ENCODE measurements at regions not wholly inside any gene's neighbourhood (a gene's known extent, or its start where the extent isn't known, plus 50 kb on each side); places are given as distances from the start of the nearest gene placed in this dataset.

DNA sequence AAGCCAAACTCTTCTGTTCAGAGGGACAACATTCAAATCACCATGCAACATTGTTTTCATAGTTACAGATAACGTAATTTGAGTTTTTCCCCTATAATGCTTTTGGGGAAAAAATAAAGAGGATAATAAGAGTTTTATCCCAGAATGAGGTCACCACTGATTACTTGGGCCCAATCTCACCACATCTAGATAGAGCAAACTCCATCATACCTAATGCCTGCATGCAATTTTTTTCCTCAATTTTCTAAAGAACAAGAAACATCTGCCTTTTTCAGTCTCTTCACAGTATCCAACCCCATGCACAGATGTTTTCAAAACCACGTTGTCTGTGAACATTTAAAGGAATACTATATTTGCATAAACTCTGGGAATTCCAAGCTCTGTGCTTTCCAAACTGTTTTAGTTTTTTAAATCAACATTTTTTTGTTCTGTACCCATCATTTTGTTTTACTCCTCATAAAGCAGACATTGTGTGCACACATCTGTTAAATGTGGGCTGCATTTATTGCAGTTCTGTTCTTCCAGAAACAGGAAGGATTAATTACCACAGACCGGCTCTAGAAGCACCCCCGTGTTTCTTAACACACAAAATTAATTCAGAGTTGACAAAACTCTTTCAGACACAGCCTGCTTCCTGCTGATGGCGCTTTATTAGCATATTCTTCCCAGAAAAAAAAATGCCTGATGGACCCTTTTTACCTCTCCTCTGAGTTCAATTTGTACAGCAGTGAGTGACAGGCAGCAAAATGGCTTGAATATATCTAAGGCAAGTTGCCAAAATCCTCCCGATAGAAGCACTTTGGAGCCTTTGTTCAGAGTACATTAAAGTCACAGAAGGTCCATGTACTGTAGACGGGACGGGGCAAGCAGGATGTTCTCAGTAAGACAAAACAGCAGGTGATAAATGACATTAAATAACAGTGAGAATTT lies 1171.9 kb downstream of the EFNB2 start:
- no peaks in the 10 kb centered on the region for H3K27me3 ChIP-seq (ENCODE audit: low read length)
- no peak overlapping the region for H2AFZ ChIP-seq (ENCODE audit: low read length)
- peaks cover 32% of the 10 kb centered on the region for H3K9me3 ChIP-seq (ENCODE audit: low read length)
- no peak overlapping the region for H3K4me3 ChIP-seq (ENCODE audit: low read length)
- no peaks in the 10 kb centered on the region for H3K79me2 ChIP-seq (ENCODE audit: low read length)
- no peak overlapping the region for H3K9ac ChIP-seq (ENCODE audit: low read length)
- H4K20me1 ChIP-seq (ENCODE audit: insufficient read depth, low read depth, low read length), result no peaks in the 10 kb centered on the region
- H3K27ac ChIP-seq (ENCODE audit: low read length), result no peak overlapping the region
- H3K36me3 ChIP-seq (ENCODE audit: insufficient read depth, low read length), result no peaks in the 10 kb centered on the region
- 0 out of 2 replicates have a peak, but pooled peaks cover 3% of the 10 kb centered on the region for H3K9me2 ChIP-seq (replicated peaks; ENCODE audit: insufficient read depth, low read length)
- no peak for DNase-seq
- no peak overlapping the region for H3K4me2 ChIP-seq (ENCODE audit: low read depth, low read length, poor library complexity, severe bottlenecking)
- no peaks in the 10 kb centered on the region for H3K4me1 ChIP-seq (ENCODE audit: low read length)

DNA sequence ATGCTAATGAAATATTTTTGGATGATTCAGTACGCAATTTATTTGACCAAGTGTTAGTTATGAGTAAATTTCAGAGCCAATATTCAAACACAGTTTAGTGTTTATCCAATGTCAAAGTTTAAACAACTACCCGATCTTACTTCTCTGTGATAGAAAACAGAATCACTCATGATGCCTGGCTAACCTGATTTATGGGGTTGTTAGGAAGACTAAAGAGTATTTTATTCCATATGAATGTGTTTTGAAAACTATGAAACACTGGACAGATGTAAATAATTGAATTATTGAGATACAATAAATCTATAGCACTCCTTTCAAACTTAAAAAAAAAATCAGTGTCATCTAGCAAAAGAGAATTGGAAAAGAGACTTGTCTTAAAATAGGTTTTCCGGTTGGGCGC lies 1181.8 kb downstream of the EFNB2 start:
- H3K9ac ChIP-seq (ENCODE audit: low read length), result no peak overlapping the region
- H3K9me3 ChIP-seq (ENCODE audit: low read length), result peaks cover 27% of the 10 kb centered on the region
- H3K4me3 ChIP-seq (ENCODE audit: low read length), result no peak overlapping the region
- DNase-seq, result no peak
- H3K36me3 ChIP-seq (ENCODE audit: insufficient read depth, low read length), result no peaks in the 10 kb centered on the region
- no peaks in the 10 kb centered on the region for H3K79me2 ChIP-seq (ENCODE audit: low read length)
- H4K20me1 ChIP-seq (ENCODE audit: insufficient read depth, low read depth, low read length), result no peaks in the 10 kb centered on the region
- H3K9me2 ChIP-seq (replicated peaks; ENCODE audit: insufficient read depth, low read length), result 0 out of 2 replicates have a peak, but pooled peaks cover 3% of the 10 kb centered on the region
- no peaks in the 10 kb centered on the region for H3K4me1 ChIP-seq (ENCODE audit: low read length)
- no peak overlapping the region for H3K27ac ChIP-seq (ENCODE audit: low read length)
- no peaks in the 10 kb centered on the region for H3K27me3 ChIP-seq (ENCODE audit: low read length)
- no peak overlapping the region for H3K4me2 ChIP-seq (ENCODE audit: low read depth, low read length, poor library complexity, severe bottlenecking)
- no peak overlapping the region for H2AFZ ChIP-seq (ENCODE audit: low read length)

DNA sequence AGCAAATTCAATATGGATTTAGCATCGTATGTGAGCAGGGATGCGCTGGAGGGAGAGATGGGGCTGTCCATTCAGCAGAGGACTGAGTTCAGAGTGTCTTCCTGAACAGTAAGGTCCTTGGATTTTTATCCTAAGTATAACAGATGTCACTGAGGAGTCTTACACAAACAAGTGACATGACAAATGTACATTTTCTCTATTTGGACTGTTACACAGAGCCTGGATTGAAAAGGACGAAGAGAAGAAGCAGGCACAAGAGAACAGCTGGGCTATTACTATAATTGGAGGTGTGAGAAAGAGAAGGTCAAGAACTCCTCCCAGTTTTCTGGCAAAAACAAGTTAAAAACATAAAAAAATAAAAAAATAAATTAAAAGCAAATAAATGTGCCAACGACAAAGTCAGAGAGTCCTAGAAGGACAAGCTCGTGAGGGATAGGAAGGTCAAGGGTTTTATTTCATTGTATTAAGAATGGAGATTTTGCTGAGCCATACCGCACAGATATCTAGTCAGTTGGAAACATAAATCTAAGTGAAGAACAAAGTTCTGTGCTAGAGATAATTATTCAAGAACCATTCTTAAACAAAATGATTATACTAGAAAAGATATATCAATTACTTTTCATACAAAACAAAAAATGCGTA lies 1186.3 kb downstream of the EFNB2 start:
- Histone ChIP-seq H3K9ac (ENCODE audit: low read length) (no peak overlapping the region), H3K9me2 (replicated peaks; ENCODE audit: insufficient read depth, low read length) (0 out of 2 replicates have a peak, but pooled peaks cover 3% of the 10 kb centered on the region), H3K4me2 (ENCODE audit: low read depth, low read length, poor library complexity, severe bottlenecking) (no peak overlapping the region), H3K27me3 (ENCODE audit: low read length) (no peaks in the 10 kb centered on the region), H3K27ac (ENCODE audit: low read length) (no peak overlapping the region), H3K4me3 (ENCODE audit: low read length) (no peak overlapping the region), H3K36me3 (ENCODE audit: insufficient read depth, low read length) (no peaks in the 10 kb centered on the region), H2AFZ (ENCODE audit: low read length) (no peak overlapping the region), H3K4me1 (ENCODE audit: low read length) (no peaks in the 10 kb centered on the region), H3K79me2 (ENCODE audit: low read length) (no peaks in the 10 kb centered on the region), H4K20me1 (ENCODE audit: insufficient read depth, low read depth, low read length) (no peaks in the 10 kb centered on the region), H3K9me3 (ENCODE audit: low read length) (peaks cover 28% of the 10 kb centered on the region)
- no peak for DNase-seq

- Histone ChIP-seq H3K4me3 (ENCODE audit: low read length) (no peak overlapping the region), H3K9ac (ENCODE audit: low read length) (no peak overlapping the region), H2AFZ (ENCODE audit: low read length) (no peak overlapping the region), H3K4me2 (ENCODE audit: low read depth, low read length, poor library complexity, severe bottlenecking) (no peak overlapping the region), H3K9me3 (ENCODE audit: low read length) (peaks cover 43% of the 10 kb centered on the region), H3K36me3 (ENCODE audit: insufficient read depth, low read length) (no peaks in the 10 kb centered on the region), H3K9me2 (replicated peaks; ENCODE audit: insufficient read depth, low read length) (0 out of 2 replicates have a peak, but pooled peaks cover 3% of the 10 kb centered on the region), H3K27ac (ENCODE audit: low read length) (no peak overlapping the region), H3K79me2 (ENCODE audit: low read length) (no peaks in the 10 kb centered on the region), H3K27me3 (ENCODE audit: low read length) (no peaks in the 10 kb centered on the region), H4K20me1 (ENCODE audit: insufficient read depth, low read depth, low read length) (no peaks in the 10 kb centered on the region), H3K4me1 (ENCODE audit: low read length) (no peaks in the 10 kb centered on the region)
- no peak for DNase-seq
Observed at GRCh38 chr13:105346141-105346775, 1189.2 kb downstream of the EFNB2 start.

GRCh38 chr13:105345730-105346129 lies 1189.7 kb downstream of the EFNB2 start:
- no peaks in the 10 kb centered on the region for H3K4me1 ChIP-seq (ENCODE audit: low read length)
- H3K9ac ChIP-seq (ENCODE audit: low read length), result no peak overlapping the region
- no peaks in the 10 kb centered on the region for H4K20me1 ChIP-seq (ENCODE audit: insufficient read depth, low read depth, low read length)
- H3K36me3 ChIP-seq (ENCODE audit: insufficient read depth, low read length), result no peaks in the 10 kb centered on the region
- no peak overlapping the region for H3K4me2 ChIP-seq (ENCODE audit: low read depth, low read length, poor library complexity, severe bottlenecking)
- H3K9me3 ChIP-seq (ENCODE audit: low read length), result peaks cover 43% of the 10 kb centered on the region
- H2AFZ ChIP-seq (ENCODE audit: low read length), result no peak overlapping the region
- 0 out of 2 replicates have a peak, but pooled peaks cover 3% of the 10 kb centered on the region for H3K9me2 ChIP-seq (replicated peaks; ENCODE audit: insufficient read depth, low read length)
- no peaks in the 10 kb centered on the region for H3K79me2 ChIP-seq (ENCODE audit: low read length)
- no peak overlapping the region for H3K27ac ChIP-seq (ENCODE audit: low read length)
- H3K4me3 ChIP-seq (ENCODE audit: low read length), result no peak overlapping the region
- no peaks in the 10 kb centered on the region for H3K27me3 ChIP-seq (ENCODE audit: low read length)
- no peak for DNase-seq

- H3K9me2 ChIP-seq (replicated peaks; ENCODE audit: insufficient read depth, low read length), result 0 out of 2 replicates have a peak, but pooled peaks cover 3% of the 10 kb centered on the region
- H3K27ac ChIP-seq (ENCODE audit: low read length), result no peak overlapping the region
- DNase-seq, result no peak
- H3K9ac ChIP-seq (ENCODE audit: low read length), result no peak overlapping the region
- peaks cover 43% of the 10 kb centered on the region for H3K9me3 ChIP-seq (ENCODE audit: low read length)
- no peak overlapping the region for H3K4me3 ChIP-seq (ENCODE audit: low read length)
- no peaks in the 10 kb centered on the region for H3K36me3 ChIP-seq (ENCODE audit: insufficient read depth, low read length)
- no peaks in the 10 kb centered on the region for H3K27me3 ChIP-seq (ENCODE audit: low read length)
- no peaks in the 10 kb centered on the region for H3K4me1 ChIP-seq (ENCODE audit: low read length)
- H3K4me2 ChIP-seq (ENCODE audit: low read depth, low read length, poor library complexity, severe bottlenecking), result no peak overlapping the region
- no peaks in the 10 kb centered on the region for H4K20me1 ChIP-seq (ENCODE audit: insufficient read depth, low read depth, low read length)
- no peaks in the 10 kb centered on the region for H3K79me2 ChIP-seq (ENCODE audit: low read length)
- no peak overlapping the region for H2AFZ ChIP-seq (ENCODE audit: low read length)
Observed at GRCh38 chr13:105345131-105345530, 1190.3 kb downstream of the EFNB2 start.

GRCh38 chr13:105343134-105343806 lies 1192.2 kb downstream of the EFNB2 start:
- no peaks in the 10 kb centered on the region for H4K20me1 ChIP-seq (ENCODE audit: insufficient read depth, low read depth, low read length)
- H3K4me3 ChIP-seq (ENCODE audit: low read length), result no peak overlapping the region
- H3K4me2 ChIP-seq (ENCODE audit: low read depth, low read length, poor library complexity, severe bottlenecking), result no peak overlapping the region
- no peak for DNase-seq
- H3K79me2 ChIP-seq (ENCODE audit: low read length), result no peaks in the 10 kb centered on the region
- H3K9me2 ChIP-seq (replicated peaks; ENCODE audit: insufficient read depth, low read length), result no peaks in the 10 kb centered on the region
- H3K4me1 ChIP-seq (ENCODE audit: low read length), result no peaks in the 10 kb centered on the region
- no peak overlapping the region for H3K9ac ChIP-seq (ENCODE audit: low read length)
- H3K27me3 ChIP-seq (ENCODE audit: low read length), result no peaks in the 10 kb centered on the region
- no peak overlapping the region for H3K27ac ChIP-seq (ENCODE audit: low read length)
- no peaks in the 10 kb centered on the region for H3K36me3 ChIP-seq (ENCODE audit: insufficient read depth, low read length)
- no peak overlapping the region for H2AFZ ChIP-seq (ENCODE audit: low read length)
- peaks cover 36% of the 10 kb centered on the region for H3K9me3 ChIP-seq (ENCODE audit: low read length)
